MM.1S (cell line): ENCODE measurements at regions not wholly inside any gene's neighbourhood (a gene's known extent, or its start where the extent isn't known, plus 50 kb on each side); places are given as distances from the start of the nearest gene placed in this dataset.

Experiments used
- DNase-seq: peaks from one replicate; pipeline ENCODE4 v3.0.0-alpha.2; 2015
- H2AFZ ChIP-seq: fragments of 300-600 bp; sonication (generic); 2 replicates; pipeline ENCODE4 v1.6.0; 2016; ENCODE audit warnings: antibody characterized with exemption, low read length
- H3F3A ChIP-seq: fragments of 300-600 bp; sonication (generic); 2 replicates; pipeline ENCODE4 v1.6.1; 2016; ENCODE audit warnings: mild to moderate bottlenecking, antibody characterized with exemption, low read length, moderate library complexity, mixed read lengths; ENCODE audit not compliant: insufficient read depth
- H3K27ac ChIP-seq: fragments of 300-600 bp; sonication (generic); 2 replicates; pipeline ENCODE4 v1.5.1; 2016; ENCODE audit warnings: mild to moderate bottlenecking, low read length
- H3K27me3 ChIP-seq: fragments of 300-600 bp; sonication (generic); replicated peaks from 2 replicates; pipeline ENCODE4 v1.6.0; 2016; ENCODE audit warnings: low read length; ENCODE audit not compliant: insufficient read depth
- H3K36me3 ChIP-seq: fragments of 300-600 bp; sonication (generic); replicated peaks from 2 replicates; pipeline ENCODE4 v1.6.1; 2016; ENCODE audit warnings: mild to moderate bottlenecking, low read length, mixed read lengths; ENCODE audit not compliant: insufficient read depth
- H3K4me1 ChIP-seq: fragments of 300-600 bp; sonication (generic); 2 replicates; pipeline ENCODE4 v1.6.1; 2016; ENCODE audit warnings: low read length, mixed read lengths
- H3K4me2 ChIP-seq: fragments of 300-600 bp; sonication (generic); 2 replicates; pipeline ENCODE4 v1.6.0; 2016; ENCODE audit warnings: low read depth, low read length
- H3K4me3 ChIP-seq: fragments of 300-600 bp; sonication (generic); 2 replicates; pipeline ENCODE4 v1.5.1; 2016; ENCODE audit warnings: low read length, mixed read lengths
- H3K79me2 ChIP-seq: fragments of 300-600 bp; sonication (generic); 2 replicates; pipeline ENCODE4 v1.6.1; 2016; ENCODE audit warnings: mixed run types, low read length, mixed read lengths
- H3K9ac ChIP-seq: fragments of 300-600 bp; sonication (generic); 2 replicates; pipeline ENCODE4 v1.6.1; 2016; ENCODE audit warnings: low read length, mixed read lengths
- H3K9me2 ChIP-seq: fragments of 300-600 bp; sonication (generic); replicated peaks from 2 replicates; pipeline ENCODE4 v1.6.1; 2016; ENCODE audit warnings: mild to moderate bottlenecking, low read length, mixed read lengths; ENCODE audit not compliant: insufficient read depth
- H3K9me3 ChIP-seq: fragments of 300-600 bp; sonication (generic); replicated peaks from 2 replicates; pipeline ENCODE4 v1.6.1; 2016; ENCODE audit warnings: mild to moderate bottlenecking, low read length, mixed read lengths; ENCODE audit not compliant: insufficient read depth
- H4K20me1 ChIP-seq: fragments of 300-600 bp; sonication (generic); 2 replicates; pipeline ENCODE4 v1.6.1; 2016; ENCODE audit warnings: mild to moderate bottlenecking, low read length, moderate library complexity, mixed read lengths; ENCODE audit not compliant: insufficient read depth
- CTCF ChIP-seq: fragments of 300-600 bp; sonication (generic); IDR thresholded peaks from 2 replicates; pipeline ENCODE4 v1.5.1; 2016; ENCODE audit warnings: antibody characterized with exemption, low read length, mixed read lengths
- EZH2 ChIP-seq: fragments of 300-600 bp; sonication (generic); optimal IDR thresholded peaks from 2 replicates; pipeline ENCODE3; 2017; ENCODE audit warnings: low read depth, mild to moderate bottlenecking, antibody characterized with exemption, low read length, mixed read lengths
- EZH2phosphoT487 ChIP-seq: fragments of 300-600 bp; sonication (generic); IDR thresholded peaks from 2 replicates; pipeline ENCODE4 v1.6.1; 2018; ENCODE audit warnings: antibody characterized with exemption, low read length

GRCh38 chr10:130757821-130758489 is 553.6 kb downstream of the TCERG1L start:
- Histone ChIP-seq H3K79me2 (no peaks in the 10 kb centered on the region), H3K27me3 (no peaks in the 10 kb centered on the region; the same call in 1 of the 2 replicates), H2AFZ (no peak overlapping the region), H3K4me2 (no peak overlapping the region), H3K36me3 (no peaks in the 10 kb centered on the region), H3K9me3 (no peaks in the 10 kb centered on the region), H3F3A (no peaks in the 10 kb centered on the region), H3K9ac (no peak overlapping the region), H3K27ac (no peak overlapping the region), H4K20me1 (no peaks in the 10 kb centered on the region), H3K9me2 (no peaks in the 10 kb centered on the region), H3K4me3 (no peak overlapping the region), H3K4me1 (no peaks in the 10 kb centered on the region)
- no peak for TF ChIP-seq EZH2phosphoT487
- no peak for TF ChIP-seq CTCF
- TF ChIP-seq EZH2, result no peak
- DNase-seq, result no peak

DNA sequence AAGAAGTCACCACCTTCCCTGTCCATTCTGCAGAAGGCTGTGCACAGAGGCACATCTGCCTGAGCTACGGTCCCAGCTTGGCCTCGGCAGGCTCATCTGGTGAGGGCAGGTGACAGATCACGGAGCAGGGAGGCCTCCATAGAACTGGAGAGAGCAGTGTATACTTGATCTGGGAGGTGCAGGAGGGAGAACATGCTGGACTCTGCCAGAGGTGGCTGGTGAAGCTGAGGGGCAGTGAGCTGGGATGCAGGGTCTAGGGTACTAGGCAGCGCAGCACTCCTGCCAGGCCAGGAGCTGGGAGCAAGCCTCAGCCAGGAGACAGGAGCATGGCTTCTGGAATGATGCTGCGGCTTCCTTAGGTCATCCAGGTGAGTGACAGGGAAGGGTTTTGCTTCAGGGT is 553.0 kb downstream of the TCERG1L start:
- Histone ChIP-seq H3K4me3 (no peak overlapping the region), H3K27ac (no peak overlapping the region), H3K9me3 (no peaks in the 10 kb centered on the region), H3K27me3 (no peaks in the 10 kb centered on the region; the same call in 1 of the 2 replicates), H3K9ac (no peak overlapping the region), H3K79me2 (no peaks in the 10 kb centered on the region), H3K4me2 (no peak overlapping the region), H3F3A (no peaks in the 10 kb centered on the region), H3K9me2 (no peaks in the 10 kb centered on the region), H3K4me1 (no peaks in the 10 kb centered on the region), H3K36me3 (no peaks in the 10 kb centered on the region), H4K20me1 (no peaks in the 10 kb centered on the region), H2AFZ (no peak overlapping the region)
- TF ChIP-seq EZH2 (no peak), EZH2phosphoT487 (no peak), CTCF (no peak)
- no peak for DNase-seq

- Histone ChIP-seq H3K27ac (no peak overlapping the region), H3K4me2 (no peak overlapping the region), H3F3A (no peaks in the 10 kb centered on the region), H3K79me2 (no peaks in the 10 kb centered on the region), H4K20me1 (no peaks in the 10 kb centered on the region), H2AFZ (no peak overlapping the region), H3K9me3 (no peaks in the 10 kb centered on the region), H3K9ac (no peak overlapping the region), H3K4me3 (no peak overlapping the region), H3K36me3 (no peaks in the 10 kb centered on the region), H3K4me1 (no peaks in the 10 kb centered on the region), H3K27me3 (no peaks in the 10 kb centered on the region), H3K9me2 (no peaks in the 10 kb centered on the region)
- TF ChIP-seq EZH2, result no peak
- TF ChIP-seq CTCF, result no peak
- TF ChIP-seq EZH2phosphoT487, result no peak
- no peak for DNase-seq
Observed at GRCh38 chr10:130761032-130761575, 550.4 kb downstream of the TCERG1L start.
